HL-60 (cell line): ENCODE measurements at regions not wholly inside any gene's neighbourhood (a gene's known extent, or its start where the extent isn't known, plus 50 kb on each side); places are given as distances from the start of the nearest gene placed in this dataset.

Experiments used
- GABPA ChIP-seq: IDR thresholded peaks from 2 replicates; pipeline ENCODE4 v1.6.1; 2012; ENCODE audit warnings: low read depth
- POLR2AphosphoS5 ChIP-seq: IDR thresholded peaks from 2 replicates; pipeline ENCODE4 v1.6.1; 2012; ENCODE audit warnings: low read depth
- SPI1 ChIP-seq: IDR thresholded peaks from 2 replicates; pipeline ENCODE4 v1.6.1; 2012; ENCODE audit warnings: low read depth, mild to moderate bottlenecking, borderline replicate concordance
- TF ChIP-seq, protein P1 (sequence below): IDR thresholded peaks from one replicate; pipeline ENCODE4 v1.5.1; 2011; ENCODE audit warnings: low read length, control low read depth, inconsistent platforms; ENCODE audit not compliant: insufficient read depth
- TF ChIP-seq, protein P2 (sequence below): IDR thresholded peaks from 2 replicates; pipeline ENCODE4 v1.6.1; 2012; ENCODE audit warnings: low read depth; ENCODE audit not compliant: insufficient replicate concordance

DNA sequence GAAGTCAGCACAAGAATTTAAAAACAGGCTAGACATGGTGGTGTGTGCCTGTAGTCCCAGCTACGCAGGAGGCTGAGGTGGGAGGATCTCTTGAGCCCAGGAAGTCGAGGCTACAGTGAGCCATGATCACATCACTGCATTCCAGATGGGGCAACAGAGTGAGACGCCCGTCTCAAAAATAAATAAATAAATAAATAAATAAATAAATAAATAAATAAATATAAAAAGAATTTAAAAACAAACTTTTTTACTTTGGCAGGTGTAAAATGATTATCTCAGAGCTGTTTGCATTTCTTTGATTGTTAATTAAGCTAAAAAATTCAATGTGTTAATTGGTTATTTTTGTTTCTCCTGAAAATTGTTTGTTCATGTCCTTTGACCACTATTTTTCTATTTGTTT, 97.5 kb upstream of the RPS6KA3 start:
- TF ChIP-seq SPI1 = no peak
- TF ChIP-seq, protein P1, sequence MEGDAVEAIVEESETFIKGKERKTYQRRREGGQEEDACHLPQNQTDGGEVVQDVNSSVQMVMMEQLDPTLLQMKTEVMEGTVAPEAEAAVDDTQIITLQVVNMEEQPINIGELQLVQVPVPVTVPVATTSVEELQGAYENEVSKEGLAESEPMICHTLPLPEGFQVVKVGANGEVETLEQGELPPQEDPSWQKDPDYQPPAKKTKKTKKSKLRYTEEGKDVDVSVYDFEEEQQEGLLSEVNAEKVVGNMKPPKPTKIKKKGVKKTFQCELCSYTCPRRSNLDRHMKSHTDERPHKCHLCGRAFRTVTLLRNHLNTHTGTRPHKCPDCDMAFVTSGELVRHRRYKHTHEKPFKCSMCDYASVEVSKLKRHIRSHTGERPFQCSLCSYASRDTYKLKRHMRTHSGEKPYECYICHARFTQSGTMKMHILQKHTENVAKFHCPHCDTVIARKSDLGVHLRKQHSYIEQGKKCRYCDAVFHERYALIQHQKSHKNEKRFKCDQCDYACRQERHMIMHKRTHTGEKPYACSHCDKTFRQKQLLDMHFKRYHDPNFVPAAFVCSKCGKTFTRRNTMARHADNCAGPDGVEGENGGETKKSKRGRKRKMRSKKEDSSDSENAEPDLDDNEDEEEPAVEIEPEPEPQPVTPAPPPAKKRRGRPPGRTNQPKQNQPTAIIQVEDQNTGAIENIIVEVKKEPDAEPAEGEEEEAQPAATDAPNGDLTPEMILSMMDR = no peak
- TF ChIP-seq POLR2AphosphoS5 = no peak
- TF ChIP-seq, protein P2, sequence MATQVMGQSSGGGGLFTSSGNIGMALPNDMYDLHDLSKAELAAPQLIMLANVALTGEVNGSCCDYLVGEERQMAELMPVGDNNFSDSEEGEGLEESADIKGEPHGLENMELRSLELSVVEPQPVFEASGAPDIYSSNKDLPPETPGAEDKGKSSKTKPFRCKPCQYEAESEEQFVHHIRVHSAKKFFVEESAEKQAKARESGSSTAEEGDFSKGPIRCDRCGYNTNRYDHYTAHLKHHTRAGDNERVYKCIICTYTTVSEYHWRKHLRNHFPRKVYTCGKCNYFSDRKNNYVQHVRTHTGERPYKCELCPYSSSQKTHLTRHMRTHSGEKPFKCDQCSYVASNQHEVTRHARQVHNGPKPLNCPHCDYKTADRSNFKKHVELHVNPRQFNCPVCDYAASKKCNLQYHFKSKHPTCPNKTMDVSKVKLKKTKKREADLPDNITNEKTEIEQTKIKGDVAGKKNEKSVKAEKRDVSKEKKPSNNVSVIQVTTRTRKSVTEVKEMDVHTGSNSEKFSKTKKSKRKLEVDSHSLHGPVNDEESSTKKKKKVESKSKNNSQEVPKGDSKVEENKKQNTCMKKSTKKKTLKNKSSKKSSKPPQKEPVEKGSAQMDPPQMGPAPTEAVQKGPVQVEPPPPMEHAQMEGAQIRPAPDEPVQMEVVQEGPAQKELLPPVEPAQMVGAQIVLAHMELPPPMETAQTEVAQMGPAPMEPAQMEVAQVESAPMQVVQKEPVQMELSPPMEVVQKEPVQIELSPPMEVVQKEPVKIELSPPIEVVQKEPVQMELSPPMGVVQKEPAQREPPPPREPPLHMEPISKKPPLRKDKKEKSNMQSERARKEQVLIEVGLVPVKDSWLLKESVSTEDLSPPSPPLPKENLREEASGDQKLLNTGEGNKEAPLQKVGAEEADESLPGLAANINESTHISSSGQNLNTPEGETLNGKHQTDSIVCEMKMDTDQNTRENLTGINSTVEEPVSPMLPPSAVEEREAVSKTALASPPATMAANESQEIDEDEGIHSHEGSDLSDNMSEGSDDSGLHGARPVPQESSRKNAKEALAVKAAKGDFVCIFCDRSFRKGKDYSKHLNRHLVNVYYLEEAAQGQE = no peak
- TF ChIP-seq GABPA = no peak
